ENCODE measurements at regions not wholly inside any gene's neighbourhood (a gene's known extent, or its start where the extent isn't known, plus 50 kb on each side); places are given as distances from the start of the nearest gene placed in this dataset.

- no peak for TF ChIP-seq ZNF318 (CRISPR knock-in tag; IDR thresholded peaks at IDR 0.05)
- TF ChIP-seq ZNF101 (CRISPR knock-in tag; IDR thresholded peaks at IDR 0.05; ENCODE audit: borderline replicate concordance, low read depth), result no peak
- no peak for TF ChIP-seq MYPOP (CRISPR knock-in tag; IDR thresholded peaks at IDR 0.05)
- no peak for TF ChIP-seq RXRB (CRISPR knock-in tag; IDR thresholded peaks at IDR 0.05; ENCODE audit: borderline replicate concordance)
- TF ChIP-seq, protein P1, sequence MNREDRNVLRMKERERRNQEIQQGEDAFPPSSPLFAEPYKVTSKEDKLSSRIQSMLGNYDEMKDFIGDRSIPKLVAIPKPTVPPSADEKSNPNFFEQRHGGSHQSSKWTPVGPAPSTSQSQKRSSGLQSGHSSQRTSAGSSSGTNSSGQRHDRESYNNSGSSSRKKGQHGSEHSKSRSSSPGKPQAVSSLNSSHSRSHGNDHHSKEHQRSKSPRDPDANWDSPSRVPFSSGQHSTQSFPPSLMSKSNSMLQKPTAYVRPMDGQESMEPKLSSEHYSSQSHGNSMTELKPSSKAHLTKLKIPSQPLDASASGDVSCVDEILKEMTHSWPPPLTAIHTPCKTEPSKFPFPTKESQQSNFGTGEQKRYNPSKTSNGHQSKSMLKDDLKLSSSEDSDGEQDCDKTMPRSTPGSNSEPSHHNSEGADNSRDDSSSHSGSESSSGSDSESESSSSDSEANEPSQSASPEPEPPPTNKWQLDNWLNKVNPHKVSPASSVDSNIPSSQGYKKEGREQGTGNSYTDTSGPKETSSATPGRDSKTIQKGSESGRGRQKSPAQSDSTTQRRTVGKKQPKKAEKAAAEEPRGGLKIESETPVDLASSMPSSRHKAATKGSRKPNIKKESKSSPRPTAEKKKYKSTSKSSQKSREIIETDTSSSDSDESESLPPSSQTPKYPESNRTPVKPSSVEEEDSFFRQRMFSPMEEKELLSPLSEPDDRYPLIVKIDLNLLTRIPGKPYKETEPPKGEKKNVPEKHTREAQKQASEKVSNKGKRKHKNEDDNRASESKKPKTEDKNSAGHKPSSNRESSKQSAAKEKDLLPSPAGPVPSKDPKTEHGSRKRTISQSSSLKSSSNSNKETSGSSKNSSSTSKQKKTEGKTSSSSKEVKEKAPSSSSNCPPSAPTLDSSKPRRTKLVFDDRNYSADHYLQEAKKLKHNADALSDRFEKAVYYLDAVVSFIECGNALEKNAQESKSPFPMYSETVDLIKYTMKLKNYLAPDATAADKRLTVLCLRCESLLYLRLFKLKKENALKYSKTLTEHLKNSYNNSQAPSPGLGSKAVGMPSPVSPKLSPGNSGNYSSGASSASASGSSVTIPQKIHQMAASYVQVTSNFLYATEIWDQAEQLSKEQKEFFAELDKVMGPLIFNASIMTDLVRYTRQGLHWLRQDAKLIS (CRISPR knock-in tag; IDR thresholded peaks at IDR 0.05), result no peak
- no peak for TF ChIP-seq SIX1 (CRISPR knock-in tag; IDR thresholded peaks at IDR 0.05; ENCODE audit: borderline replicate concordance)
- no peak for TF ChIP-seq XBP1 (CRISPR knock-in tag; IDR thresholded peaks at IDR 0.05)
- no peak for TF ChIP-seq ZBTB33 (CRISPR knock-in tag; IDR thresholded peaks at IDR 0.05)
- TF ChIP-seq CHCHD3 (CRISPR knock-in tag; IDR thresholded peaks at IDR 0.05), result no peak
- TF ChIP-seq, protein P2, sequence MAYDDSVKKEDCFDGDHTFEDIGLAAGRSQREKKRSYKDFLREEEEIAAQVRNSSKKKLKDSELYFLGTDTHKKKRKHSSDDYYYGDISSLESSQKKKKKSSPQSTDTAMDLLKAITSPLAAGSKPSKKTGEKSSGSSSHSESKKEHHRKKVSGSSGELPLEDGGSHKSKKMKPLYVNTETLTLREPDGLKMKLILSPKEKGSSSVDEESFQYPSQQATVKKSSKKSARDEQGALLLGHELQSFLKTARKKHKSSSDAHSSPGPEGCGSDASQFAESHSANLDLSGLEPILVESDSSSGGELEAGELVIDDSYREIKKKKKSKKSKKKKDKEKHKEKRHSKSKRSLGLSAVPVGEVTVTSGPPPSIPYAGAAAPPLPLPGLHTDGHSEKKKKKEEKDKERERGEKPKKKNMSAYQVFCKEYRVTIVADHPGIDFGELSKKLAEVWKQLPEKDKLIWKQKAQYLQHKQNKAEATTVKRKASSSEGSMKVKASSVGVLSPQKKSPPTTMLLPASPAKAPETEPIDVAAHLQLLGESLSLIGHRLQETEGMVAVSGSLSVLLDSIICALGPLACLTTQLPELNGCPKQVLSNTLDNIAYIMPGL (CRISPR knock-in tag; IDR thresholded peaks at IDR 0.05; ENCODE audit: borderline replicate concordance in 1 of 2, low read depth in 1 of 2), result no peak
- TF ChIP-seq IRF2 (CRISPR knock-in tag; IDR thresholded peaks at IDR 0.05), result no peak
- no peak for TF ChIP-seq ZNF256 (CRISPR knock-in tag; conservative IDR thresholded peaks at IDR 0.05)
Measured at GRCh38 chr6:133634474-133634873, 254.4 kb upstream of the TCF21 start (continued).
